Suppressor macrophage treated with lipopolysaccharide for 1 hour (primary cell): ENCODE measurements at regions not wholly inside any gene's neighbourhood (a gene's known extent, or its start where the extent isn't known, plus 50 kb on each side); places are given as distances from the start of the nearest gene placed in this dataset.
"Not testable (repeated sequence)": the region's sequence is repeated elsewhere in the genome, so short reads cannot be mapped to it uniquely, and the experiment has no call there.

ENCODE experiments used
- DNase-seq, 3 donors: peaks; one replicate each; pipeline ENCODE4 v3.0.0-alpha.2; 2020 to 2022

GRCh38 chr5:52623291-52623690, 164.4 kb upstream of the ITGA1 start:
- DNase-seq: no peak

DNA sequence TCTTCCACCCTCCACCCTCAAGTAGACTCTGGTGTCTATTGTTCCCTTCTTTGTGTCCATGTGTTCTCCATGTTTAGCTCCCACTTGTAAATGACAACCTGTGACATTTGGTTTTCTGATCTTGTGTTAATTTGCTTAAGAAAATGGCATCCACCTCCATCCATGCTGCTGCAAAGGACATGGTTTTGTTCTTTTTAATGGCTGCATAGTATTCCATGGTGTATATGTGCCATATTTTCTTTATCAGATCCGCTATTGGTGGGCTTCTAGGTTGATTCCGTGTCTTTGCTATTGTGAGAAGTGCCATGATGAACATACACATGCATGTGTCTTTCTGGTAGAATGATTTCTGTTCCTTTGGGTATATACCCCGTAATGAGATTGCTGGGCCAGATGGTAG, 163.4 kb upstream of the ITGA1 start:
- no peak for DNase-seq

DNA sequence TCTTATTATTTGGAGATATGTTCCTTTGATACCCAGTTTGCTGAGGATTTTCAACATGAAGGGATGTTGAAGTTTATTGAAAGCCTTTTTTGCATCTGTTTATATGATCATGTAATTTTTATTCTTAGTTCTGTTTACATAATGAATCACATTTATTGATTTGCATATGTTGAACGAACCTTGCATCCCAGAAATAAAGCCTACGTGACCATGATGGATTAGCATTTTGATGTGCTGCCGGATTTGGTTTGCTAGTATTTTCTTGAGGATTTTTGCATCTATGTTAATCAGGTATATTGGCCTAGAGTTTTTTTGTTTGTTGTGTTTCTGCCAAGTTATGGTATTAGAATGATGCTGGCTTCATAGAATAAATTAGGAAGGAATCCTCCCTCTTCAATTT, 161.4 kb upstream of the ITGA1 start:
- no peak for DNase-seq

DNA sequence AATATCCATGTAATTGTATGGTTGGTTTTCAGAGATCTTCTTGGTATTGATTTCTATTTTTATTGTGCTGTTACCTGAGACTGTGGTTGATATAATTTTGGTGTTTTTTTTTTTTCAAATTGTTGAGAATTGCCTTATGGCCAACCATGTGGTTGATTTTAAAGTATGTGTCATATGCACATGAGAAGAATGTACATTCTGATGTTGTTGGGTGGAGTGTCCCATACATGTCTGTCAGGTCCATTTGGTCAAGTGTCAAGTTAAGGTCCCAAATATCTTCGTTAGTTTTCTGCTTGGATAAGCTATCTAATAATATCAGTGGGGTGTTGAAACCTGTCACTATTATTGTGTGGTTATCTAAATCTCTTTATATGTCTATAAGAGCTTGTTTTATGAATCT, 160.0 kb upstream of the ITGA1 start:
- no peak for DNase-seq

DNA sequence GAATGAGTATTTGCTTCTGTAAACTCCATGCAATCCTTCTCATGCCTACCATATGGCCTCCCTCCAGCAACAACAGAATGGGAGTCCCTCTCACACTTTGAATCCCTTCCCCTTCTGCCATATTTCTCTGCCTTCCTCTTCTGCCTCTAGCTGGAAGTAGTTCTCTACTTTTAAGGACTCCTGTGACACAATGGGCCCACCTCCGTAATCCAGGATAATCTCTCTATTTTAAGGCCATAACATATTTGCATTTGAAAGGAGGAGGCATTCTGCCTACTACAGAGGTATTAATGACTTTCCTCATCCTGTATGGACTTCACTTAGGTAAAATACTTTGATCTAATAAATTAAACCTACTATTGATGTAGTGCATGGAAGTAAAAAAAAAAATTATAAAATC, 155.4 kb upstream of the ITGA1 start:
- no peak for DNase-seq

GRCh38 chr5:52634171-52634570, 153.5 kb upstream of the ITGA1 start:
- not testable (repeated sequence) for DNase-seq

DNA sequence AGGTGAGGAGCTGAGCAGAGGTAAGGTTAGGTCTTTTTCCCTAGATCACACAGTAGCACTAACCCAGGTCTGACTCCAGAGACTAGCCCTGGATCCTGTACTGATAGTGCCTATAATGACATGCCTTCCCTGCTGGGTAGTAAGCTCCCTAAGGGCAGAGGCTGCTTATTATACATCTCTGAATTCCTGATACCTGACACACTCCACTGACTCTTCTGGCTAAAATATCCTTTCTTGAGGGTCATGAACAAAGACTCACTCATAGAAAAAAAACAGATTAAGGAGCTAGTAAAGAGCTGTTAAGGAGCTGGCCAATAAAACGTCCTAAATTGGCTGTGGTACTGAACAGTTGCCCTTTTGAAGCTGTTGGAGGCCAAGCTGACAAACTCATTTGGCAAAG, 149.0 kb upstream of the ITGA1 start:
- no peak for DNase-seq

DNA sequence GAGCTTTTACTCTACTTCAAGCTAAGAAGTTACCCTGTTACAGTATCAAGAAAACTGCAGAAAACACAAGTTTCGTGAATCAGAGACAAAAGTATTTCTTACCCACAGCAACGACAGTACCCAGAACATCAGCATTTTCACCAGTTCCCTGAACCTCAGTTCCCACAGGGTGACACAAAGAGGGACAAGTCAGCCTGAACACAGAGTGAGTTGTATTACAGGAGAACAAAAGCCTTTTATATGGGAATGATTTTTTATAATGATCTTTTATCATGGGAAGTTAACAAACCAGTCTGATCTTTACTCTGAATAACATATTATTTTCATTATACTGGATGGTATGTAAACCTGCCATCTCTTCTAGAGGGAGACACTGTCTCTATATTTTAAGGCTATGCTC, 139.0 kb upstream of the ITGA1 start:
- DNase-seq: no peak

- no peak for DNase-seq
Observed at GRCh38 chr5:52655163-52655562, 132.6 kb upstream of the ITGA1 start.

GRCh38 chr5:52656569-52657246, 131.0 kb upstream of the ITGA1 start:
- DNase-seq: no peak

DNA sequence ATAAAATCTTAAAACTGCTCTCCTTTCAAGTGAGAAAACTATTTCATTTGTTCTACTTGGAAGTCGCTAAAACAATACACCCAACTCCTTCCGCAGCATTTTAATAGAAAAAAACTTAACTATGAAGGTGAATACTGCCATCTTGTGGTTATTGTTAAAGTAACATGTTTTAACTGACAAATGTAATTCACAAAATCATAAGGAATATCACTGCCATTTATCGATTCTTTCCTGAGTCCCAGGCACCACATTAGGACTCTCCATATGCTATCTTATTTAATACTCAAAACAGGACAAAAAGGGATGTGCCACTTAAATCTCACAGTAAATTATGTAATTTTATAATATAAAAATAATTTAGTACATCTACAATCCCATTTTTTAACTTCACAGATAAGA, 130.5 kb upstream of the ITGA1 start:
- DNase-seq: peak; percentile 33 to 75 (median 59)

- DNase-seq: no peak
Observed at GRCh38 chr5:52658246-52658645, 129.5 kb upstream of the ITGA1 start.

DNA sequence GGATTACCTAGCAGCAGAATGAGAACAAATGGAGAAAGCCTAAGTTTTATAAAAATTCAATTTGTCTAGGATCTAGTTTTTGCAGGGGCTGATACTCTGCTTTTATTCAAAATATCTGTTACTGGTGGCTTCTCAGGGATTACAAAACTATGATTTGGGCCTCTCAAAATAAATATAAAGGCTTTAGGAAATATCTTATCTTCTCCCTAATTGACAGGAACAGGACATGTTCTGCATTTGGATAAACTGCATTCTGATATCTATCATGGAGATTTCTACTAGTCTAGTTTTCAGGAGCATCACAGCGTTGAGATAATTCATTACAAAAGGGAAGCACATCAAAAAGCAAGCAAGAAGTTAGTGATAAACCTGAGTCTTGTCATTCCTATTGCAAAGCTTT, 127.1 kb upstream of the ITGA1 start:
- DNase-seq: no peak

DNA sequence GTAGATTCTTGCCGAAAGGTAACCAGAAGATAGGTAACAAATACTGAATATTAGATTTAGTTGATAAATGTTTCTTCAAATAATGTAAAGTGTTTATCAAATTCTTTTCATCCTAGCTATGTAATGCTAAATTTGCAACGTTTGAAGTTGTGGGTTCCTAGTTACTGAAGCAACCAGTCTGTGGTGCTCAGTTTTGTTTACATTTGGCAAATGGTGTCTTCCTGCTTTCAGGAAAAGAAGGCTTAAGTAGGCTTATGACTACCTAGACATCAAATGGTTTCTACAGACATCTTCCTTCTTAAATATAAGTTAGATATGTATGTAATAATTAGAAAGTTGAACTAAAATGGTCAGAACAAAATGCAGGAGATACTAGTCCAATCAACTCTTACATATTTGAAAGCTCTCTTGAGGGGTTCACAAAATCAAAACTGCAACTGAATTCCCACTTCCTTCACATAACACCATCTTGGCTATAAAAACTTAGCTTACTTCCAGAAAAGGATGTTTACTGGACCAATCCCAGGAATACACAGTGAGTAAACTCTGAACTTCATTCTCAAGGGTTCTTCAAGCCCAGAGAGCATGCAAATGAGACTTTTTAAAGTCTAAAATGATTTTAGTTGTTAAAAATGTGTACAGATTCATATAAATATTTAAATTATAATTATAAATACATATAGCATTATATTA, 125.7 kb upstream of the ITGA1 start:
- DNase-seq: no peak

- DNase-seq: peak in 1 of 3 donors; percentile 1
Observed at GRCh38 chr5:52665559-52665958, 122.2 kb upstream of the ITGA1 start.

GRCh38 chr5:52668139-52668538, 119.6 kb upstream of the ITGA1 start:
- DNase-seq: no peak

DNA sequence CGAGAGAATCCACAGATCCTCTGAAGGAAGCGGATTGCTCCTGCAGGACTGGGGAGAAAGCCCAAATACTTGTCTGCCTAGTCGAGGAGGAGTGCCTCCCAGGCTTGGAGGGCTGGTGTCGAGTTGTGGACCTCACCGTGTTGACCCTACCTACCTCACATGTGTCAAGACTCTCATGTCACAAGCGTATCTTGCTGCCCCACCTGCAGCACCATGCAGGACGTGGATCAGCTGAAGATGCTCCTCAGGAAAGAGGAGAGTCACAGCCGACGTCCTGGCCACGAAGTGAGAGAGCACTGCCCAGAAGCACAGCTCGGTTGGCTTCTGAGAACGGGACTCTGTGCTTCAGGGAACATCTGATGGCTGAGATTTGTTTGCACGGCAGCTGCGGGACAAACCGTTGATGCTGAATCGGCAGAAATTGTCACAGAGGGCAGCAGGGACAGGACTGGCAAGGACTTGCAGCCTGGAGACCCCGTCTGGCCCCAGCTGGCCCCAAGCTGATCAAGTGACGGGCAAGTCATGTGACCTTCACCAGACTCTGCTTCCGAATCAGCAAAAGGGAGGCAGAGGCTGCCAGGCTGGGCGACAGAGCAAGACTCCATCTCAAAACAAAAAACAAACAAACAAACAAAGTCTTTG, 119.1 kb upstream of the ITGA1 start:
- DNase-seq: no peak

DNA sequence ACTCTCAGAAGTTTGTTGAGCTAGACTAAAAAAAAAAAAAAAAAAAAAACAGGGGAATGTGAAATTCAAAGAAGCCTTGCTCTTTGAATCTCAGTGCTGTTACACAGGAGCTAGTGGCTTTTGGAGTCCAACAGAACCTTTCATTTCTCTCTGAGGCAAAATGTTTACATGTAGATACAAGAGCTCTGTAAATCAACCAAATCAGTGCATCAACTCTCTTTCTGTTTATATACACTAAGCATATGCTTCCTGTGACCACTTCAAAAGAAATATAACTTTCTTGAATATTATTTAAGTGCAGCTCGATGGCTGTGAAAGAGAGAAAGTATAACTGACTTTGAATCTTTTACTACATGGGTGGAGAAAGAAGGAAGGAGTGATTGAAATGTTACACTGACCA, 115.3 kb upstream of the ITGA1 start:
- no peak for DNase-seq

- no peak for DNase-seq
Observed at GRCh38 chr5:52673495-52673894, 114.2 kb upstream of the ITGA1 start.

DNA sequence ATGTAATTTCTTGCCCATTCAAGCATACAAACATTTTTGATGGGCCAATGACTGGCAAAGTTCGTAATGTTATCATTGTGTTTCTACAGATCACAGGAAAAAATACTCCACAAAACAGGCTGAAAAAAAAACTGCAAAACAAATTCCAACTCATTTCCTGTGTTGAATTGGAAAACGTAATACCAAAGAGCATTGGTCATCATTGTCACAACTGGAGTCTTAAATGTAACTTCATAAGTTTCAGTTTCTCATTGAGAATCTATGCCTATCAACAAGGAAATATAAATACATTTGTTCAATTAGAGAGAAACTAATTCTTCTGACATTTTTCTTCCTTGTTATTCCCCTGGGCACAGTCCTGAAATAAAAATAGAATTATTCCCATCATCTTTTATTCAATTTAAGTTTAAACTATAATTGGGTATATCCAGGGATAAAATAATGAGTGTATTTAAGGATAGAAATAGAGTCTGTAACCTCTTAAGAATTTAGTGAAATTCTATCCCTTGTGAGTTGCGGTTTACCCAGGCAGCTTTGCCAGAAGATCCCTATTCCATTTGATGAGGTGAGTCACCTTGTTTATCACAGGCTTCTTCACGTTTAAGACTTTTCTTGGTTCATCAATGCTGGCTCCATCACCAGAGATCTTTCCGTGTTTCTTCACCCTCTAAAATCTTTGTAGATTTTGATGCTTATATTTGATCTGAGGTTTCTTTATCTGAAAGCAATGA, 112.7 kb upstream of the ITGA1 start:
- no peak for DNase-seq

GRCh38 chr5:52682492-52682891, 105.2 kb upstream of the ITGA1 start:
- DNase-seq: no peak

GRCh38 chr5:52684051-52684450, 103.7 kb upstream of the ITGA1 start:
- no peak for DNase-seq

GRCh38 chr5:52685566-52685965, 102.2 kb upstream of the ITGA1 start:
- DNase-seq: no peak

DNA sequence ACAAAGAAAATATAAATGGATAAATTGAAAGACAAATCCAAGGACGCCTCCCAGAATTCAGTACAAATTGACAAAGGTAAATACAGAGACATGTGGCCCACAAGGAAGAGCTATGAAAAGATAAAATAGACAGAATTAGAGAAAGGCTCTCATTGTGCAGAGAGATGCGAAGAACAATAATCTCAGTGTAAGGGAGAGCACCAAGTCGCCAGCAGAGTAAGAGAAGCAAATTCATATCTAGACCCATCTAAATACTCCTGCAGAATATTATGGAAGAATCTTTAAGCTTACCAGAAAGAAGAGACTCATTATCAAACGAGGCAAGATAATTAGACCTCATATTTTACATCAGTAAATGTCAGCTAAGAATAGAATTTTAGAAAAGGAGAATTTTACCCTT, 101.7 kb upstream of the ITGA1 start:
- DNase-seq: no peak
